GM18502 (cell line): ENCODE measurements at regions not wholly inside any gene's neighbourhood (a gene's known extent, or its start where the extent isn't known, plus 50 kb on each side); places are given as distances from the start of the nearest gene placed in this dataset.
"Not testable (repeated sequence)": the region's sequence is repeated elsewhere in the genome, so short reads cannot be mapped to it uniquely, and the experiment has no call there.

Experiments used
- ATAC-seq: cut with Tn5 transposase; IDR thresholded peaks from one replicate; pipeline ENCODE4 v1.9.1; 2021; ENCODE audit warnings: mild to moderate bottlenecking; ENCODE audit not compliant: unreplicated experiment, poor library complexity

GRCh38 chr18:46224181-46224775, 120.1 kb downstream of the HAUS1 start:
- no peak for ATAC-seq

DNA sequence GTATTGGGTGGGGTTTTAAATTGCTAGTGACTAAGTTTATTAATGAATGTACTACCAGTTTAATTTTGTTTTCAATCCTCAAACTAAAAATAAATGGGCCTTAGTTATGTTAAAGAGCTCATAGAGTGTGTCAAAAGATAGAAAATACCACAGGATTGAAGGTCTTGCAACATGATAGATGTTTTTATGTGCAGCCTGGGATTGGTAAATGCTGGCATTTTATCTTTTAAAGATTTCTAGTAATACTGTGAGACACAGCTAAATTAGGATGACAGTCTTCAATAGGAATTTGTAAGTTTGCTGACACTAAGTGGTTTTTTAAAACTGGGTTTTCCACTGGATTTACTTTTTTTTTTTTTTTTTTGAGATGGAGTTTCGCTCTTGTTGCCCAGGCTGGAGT, 122.3 kb downstream of the HAUS1 start:
- no peak for ATAC-seq

DNA sequence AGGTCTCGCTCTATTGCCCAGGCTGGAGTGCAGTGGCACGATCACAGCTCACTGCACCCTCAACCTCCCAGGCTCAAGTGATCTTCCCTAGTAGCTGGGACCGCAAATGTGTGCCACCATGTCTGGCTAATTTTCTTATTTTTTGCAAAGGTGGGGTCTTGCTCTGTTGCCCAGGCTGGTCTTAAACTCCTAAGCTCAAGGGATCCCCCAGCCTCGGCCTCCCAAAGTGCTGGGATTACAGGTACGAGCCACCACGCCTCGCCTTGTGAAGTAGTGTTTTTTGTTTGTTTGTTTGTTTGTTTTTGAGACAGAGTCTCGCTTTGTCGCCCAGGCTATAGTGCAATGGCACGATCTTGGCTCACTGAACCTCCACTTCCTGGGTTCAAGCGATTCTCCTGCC, 125.5 kb downstream of the HAUS1 start:
- ATAC-seq: not testable (repeated sequence)

DNA sequence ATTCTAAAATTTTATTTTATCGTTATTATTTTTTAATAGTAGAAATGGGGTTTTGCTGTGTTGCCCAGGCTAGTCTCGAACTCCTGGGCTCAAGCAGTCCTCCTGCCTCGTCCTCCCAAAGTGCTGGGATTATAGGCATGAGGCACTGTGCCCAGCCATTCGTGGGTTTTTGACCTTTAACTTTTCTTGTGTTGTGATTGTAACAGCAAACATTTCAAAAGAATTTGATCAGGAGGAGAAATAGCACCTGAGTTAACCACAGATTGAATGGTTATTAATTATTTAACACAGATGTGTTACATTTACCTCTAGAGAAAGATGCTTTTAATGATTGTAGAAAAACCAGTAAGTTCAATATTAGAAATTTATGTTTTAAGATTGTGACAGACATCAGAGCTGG, 132.0 kb downstream of the HAUS1 start:
- ATAC-seq: no peak

DNA sequence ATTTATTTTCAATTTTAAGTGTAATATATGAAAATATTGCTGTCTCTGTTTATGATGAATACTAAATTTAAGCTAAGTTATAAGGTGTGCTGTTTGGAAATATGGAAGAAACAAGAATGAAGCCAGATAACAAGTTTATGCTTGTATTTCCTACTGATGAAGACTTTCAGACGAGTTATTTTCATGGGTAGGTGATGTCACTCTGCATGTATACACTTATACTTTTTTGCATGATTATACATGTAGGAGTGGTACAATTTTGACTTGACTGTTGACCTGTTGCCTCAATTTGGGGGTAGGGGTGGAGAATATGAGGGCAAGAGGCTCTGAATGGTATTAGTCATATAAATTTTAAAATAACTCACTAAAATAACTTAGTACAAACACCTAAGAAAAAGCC, 133.7 kb downstream of the HAUS1 start:
- no peak for ATAC-seq

DNA sequence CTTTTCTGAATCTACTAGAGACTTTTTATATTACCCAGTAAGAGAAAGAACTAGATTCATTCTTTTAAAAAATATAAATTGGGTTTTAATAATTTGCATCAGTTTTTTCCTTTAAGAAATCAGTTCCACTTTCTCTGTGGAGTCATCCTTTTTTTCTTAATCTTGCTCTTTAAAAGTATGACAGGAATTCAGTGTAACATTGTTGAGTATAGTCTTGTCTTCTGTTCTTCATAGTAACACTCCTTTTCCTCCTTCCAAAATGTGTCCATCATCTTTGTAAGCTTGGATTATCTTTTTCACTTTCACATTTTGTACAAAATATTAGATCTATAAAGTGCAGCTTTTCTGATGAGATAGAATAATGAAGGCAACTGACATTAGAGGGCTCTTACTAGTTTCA, 135.4 kb downstream of the HAUS1 start:
- ATAC-seq: no peak

DNA sequence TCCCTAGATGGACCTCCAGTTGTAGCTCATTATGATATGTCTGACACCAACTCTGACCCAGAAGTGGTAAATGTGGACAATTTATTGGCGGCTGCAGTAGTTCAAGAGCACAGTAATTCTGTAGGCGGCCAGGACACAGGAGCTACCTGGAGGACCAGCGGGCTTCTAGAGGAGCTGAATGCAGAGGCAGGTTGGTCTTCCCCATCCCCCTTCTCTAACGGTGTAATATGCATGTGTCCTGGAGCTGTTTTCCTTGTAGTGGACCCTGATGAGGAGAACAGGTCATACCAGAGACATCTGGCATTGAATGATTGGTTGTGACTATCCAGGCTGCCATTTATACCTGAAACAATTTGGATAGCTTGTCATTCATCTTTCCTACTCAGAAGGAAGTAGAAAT, 135.8 kb downstream of the HAUS1 start:
- ATAC-seq: no peak

DNA sequence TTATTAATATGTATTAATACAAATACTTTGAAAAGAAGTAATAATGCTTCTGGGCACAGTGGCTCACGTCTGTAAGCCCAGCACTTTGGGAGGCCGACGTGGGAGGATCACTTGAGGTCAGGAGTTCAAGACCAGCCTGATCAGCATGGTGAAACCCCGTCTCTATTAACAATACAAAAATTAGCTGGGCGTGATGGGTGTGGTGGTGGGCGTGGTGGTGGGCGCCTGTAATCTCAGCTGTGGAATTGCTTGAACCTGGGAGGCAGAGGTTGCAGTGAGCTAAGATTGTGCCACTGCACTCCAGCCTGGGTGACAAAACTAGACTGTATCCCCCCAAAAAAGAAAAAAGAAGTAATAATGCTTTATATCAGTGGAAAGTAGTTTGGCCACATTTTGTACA, 137.2 kb downstream of the HAUS1 start:
- ATAC-seq: not testable (repeated sequence)

- ATAC-seq: no peak
Measured at GRCh38 chr18:46242183-46242582, 138.0 kb downstream of the HAUS1 start.

GRCh38 chr18:46243095-46243494, 138.9 kb downstream of the HAUS1 start:
- no peak for ATAC-seq

GRCh38 chr18:46243673-46244072, 139.5 kb downstream of the HAUS1 start:
- no peak for ATAC-seq

DNA sequence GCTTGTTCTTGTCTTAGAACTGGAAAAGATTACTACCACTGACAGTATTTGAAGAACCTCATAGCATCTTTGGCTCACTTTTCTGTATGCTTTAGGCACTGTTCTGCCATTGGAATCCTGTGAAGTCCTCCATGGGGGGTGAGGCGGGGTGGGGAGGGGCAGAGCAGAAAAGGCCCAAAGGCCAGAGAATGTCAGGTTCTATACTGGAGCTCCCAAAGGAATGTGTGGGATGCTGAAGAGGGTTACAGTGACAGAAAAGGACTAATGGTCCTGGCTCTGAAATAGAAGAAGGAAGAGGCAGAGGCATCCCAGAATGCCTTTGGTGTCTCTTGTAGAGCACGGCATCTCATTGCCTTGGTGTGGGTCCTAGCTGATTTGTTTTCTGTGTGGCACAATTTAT, 141.9 kb downstream of the HAUS1 start:
- no peak for ATAC-seq

DNA sequence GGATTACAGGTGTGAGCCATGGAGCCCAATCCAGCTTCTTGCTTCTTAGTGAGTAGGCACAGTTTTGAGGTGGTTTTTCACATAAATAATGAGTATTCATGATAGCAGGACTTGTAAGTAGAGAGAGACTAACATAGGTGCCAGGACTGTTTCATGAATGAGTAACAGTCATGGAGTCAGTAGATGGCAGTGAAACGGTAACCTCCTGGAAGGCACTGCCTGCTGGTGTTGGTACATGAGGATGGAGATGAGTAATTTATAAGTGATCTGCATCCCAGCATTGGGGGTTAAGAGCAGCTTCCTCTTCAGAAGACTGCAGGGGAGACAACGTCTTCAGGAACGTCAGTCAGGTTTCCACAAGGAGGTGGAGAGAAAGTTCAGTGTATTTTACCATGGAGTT, 143.8 kb downstream of the HAUS1 start:
- ATAC-seq: no peak

- peak; percentile 98 for ATAC-seq
Measured at GRCh38 chr18:46250084-46250811, 146.1 kb downstream of the HAUS1 start.

DNA sequence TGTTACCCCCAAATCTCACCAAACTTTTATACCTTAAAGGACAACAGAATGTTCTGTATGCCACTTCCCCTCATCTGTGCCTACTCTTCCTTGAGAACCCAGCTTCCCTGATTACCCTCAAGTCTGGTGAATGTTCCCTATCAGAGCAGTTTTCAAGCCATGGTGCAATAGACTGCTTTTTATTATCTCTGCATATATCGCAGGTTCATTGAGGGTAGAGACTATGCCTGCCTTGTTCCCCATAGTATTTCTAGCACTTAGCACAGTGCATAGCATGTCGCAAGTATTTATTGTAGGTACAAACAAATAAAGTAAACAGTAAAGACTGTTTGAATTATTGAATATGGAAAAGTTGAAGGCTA, 146.6 kb downstream of the HAUS1 start:
- ATAC-seq: peak; percentile 27

DNA sequence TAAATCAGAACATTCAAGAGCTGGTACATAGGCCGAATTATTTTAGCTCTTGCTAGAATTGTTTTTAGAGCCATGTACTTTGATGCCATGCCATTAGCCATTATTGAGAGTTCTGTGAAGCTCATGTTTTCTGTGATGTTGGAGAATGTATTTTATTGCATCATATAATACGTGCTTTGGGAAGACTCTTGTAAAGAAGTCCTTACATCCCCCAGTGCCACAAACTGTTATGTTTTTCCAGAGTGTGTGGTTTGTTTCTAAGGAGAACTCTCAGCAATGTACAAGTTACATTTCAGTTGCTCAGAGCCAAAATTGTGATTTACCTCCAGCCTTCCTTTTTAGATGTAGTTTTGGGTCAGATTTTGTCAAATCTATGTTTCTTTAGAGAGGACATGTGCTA, 148.6 kb downstream of the HAUS1 start:
- ATAC-seq: no peak

DNA sequence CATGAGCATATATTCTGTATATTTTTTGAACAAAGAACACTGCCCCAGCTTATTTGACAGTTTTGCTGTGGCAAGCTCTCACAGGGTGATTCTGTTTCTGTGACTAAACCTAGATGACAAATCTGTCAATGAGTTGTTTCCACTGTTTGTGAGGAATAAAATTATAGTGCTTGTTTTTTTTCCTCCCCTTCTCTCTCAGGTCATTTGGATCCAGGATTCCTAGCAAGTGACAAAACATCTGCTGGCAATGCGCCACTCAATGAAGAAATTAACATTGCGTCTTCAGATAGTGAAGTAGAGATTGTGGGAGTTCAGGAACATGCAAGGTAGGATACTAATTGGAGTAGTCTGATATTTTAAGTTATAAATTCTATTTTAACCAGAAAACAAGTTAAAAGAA, 149.3 kb downstream of the HAUS1 start:
- ATAC-seq: no peak

DNA sequence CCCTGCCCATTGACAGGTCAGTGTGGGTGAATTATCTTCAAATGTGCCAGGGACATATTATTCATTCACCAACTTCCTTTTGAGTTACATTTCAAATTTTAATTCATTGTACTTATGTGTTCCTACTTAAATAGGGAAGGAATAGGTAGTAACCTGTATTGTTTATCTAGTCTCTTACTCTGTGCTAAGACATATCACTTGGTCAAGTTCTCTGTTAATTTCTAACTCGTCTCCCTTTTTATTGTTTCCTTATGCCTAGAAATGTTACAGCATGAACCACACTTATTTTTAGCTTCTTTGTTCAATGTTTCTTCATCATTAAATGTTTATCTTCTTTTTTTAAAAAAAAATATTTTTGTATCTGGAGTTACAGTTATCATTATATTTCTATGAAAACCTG, 151.9 kb downstream of the HAUS1 start:
- ATAC-seq: no peak

DNA sequence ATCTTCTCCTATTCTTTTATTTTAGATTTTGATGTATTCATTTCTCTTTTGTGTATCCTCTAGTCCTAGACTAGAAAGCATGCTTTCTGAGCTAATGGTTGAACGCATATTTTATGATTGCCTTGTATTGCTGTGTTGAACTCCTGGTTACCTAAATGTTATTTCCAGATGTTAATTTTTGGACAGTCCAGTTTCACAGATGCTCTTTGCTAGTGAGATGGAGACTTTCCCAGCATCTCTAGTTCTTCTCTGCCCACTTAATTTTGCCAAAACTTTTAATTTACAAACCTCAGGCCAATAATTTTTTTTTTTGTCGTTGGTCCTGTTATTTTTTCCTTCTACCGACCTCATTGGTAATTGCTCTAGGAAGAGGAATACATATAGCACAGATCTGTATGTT, 153.2 kb downstream of the HAUS1 start:
- ATAC-seq: no peak

GRCh38 chr18:46260016-46260878, 156.1 kb downstream of the HAUS1 start:
- no peak for ATAC-seq

- ATAC-seq: no peak
Measured at GRCh38 chr18:46260879-46261143, 156.6 kb downstream of the HAUS1 start.

- no peak for ATAC-seq
Measured at GRCh38 chr18:46261799-46262198, 157.6 kb downstream of the HAUS1 start.
